Loucy (cell line): ENCODE measurements at regions not wholly inside any gene's neighbourhood (a gene's known extent, or its start where the extent isn't known, plus 50 kb on each side); places are given as distances from the start of the nearest gene placed in this dataset.

Source experiments
- H2AFZ ChIP-seq: fragments of 200-600 bp; sonication (generic); 2 replicates; pipeline ENCODE4 v1.6.0; 2016; ENCODE audit warnings: antibody characterized with exemption, mild to moderate bottlenecking, low read length, moderate library complexity
- H3F3A ChIP-seq: fragments of 200-600 bp; 2 replicates; pipeline ENCODE4 v1.6.0; 2016; ENCODE audit warnings: antibody characterized with exemption, low read depth, mild to moderate bottlenecking
- H3K27me3 ChIP-seq: fragments of 200-600 bp; sonication (generic); 2 replicates; pipeline ENCODE4 v1.6.1; 2014; ENCODE audit warnings: low read length, mild to moderate bottlenecking; ENCODE audit not compliant: insufficient read depth, poor library complexity, severe bottlenecking
- H3K36me3 ChIP-seq: fragments of 200-600 bp; sonication (generic); 2 replicates; pipeline ENCODE4 v1.6.1; 2016; ENCODE audit warnings: low read length; ENCODE audit not compliant: insufficient read depth
- H3K4me1 ChIP-seq: fragments of 200-600 bp; sonication (generic); 2 replicates; pipeline ENCODE4 v1.5.1; 2014; ENCODE audit warnings: low read length, mild to moderate bottlenecking; ENCODE audit not compliant: insufficient read depth, poor library complexity, severe bottlenecking
- H3K4me2 ChIP-seq: fragments of 200-600 bp; sonication (generic); 2 replicates; pipeline ENCODE4 v1.6.0; 2014; ENCODE audit warnings: antibody characterized with exemption, low read length, low read depth, mild to moderate bottlenecking; ENCODE audit not compliant: poor library complexity, severe bottlenecking
- H3K4me3 ChIP-seq: fragments of 200-600 bp; sonication (generic); 2 replicates; pipeline ENCODE4 v1.5.1; 2014; ENCODE audit warnings: low read length, mild to moderate bottlenecking, mixed read lengths; ENCODE audit not compliant: poor library complexity, severe bottlenecking
- H3K79me2 ChIP-seq: fragments of 200-600 bp; sonication (generic); 2 replicates; pipeline ENCODE4 v1.6.1; 2014; ENCODE audit warnings: low read length; ENCODE audit not compliant: insufficient read depth
- H3K9ac ChIP-seq: fragments of 200-600 bp; sonication (generic); 2 replicates; pipeline ENCODE4 v1.6.0; 2014; ENCODE audit warnings: mild to moderate bottlenecking, low read depth, low read length, moderate library complexity; ENCODE audit not compliant: poor library complexity, severe bottlenecking
- H3K9me2 ChIP-seq: fragments of 200-600 bp; sonication (generic); replicated peaks from 2 replicates; pipeline ENCODE4 v1.6.1; 2016; ENCODE audit warnings: low read depth, low read length, mixed read lengths
- H3K9me3 ChIP-seq: fragments of 200-600 bp; sonication (generic); 2 replicates; pipeline ENCODE4 v1.6.1; 2014; ENCODE audit warnings: mild to moderate bottlenecking, antibody characterized with exemption, low read length, low read depth; ENCODE audit not compliant: insufficient read depth
- H4K20me1 ChIP-seq: fragments of 200-600 bp; sonication (generic); 2 replicates; pipeline ENCODE4 v1.6.0; 2014; ENCODE audit warnings: antibody characterized with exemption, low read length, mild to moderate bottlenecking; ENCODE audit not compliant: insufficient read depth, poor library complexity, severe bottlenecking
- EZH2phosphoT487 ChIP-seq: fragments of 200-600 bp; IDR thresholded peaks from 2 replicates; pipeline ENCODE4 v1.6.1; 2018; ENCODE audit warnings: antibody characterized with exemption, mild to moderate bottlenecking, moderate library complexity, borderline replicate concordance
- TF ChIP-seq, protein P1 (sequence below): fragments of 200-600 bp; sonication (generic); conservative IDR thresholded peaks from 2 replicates; pipeline ENCODE4 v1.5.1; 2014; ENCODE audit warnings: mild to moderate bottlenecking, antibody characterized with exemption, low read length

GRCh38 chr6:48525849-48526248 lies 414.9 kb upstream of the PTCHD4 start:
- no peak overlapping the region for H3K4me2 ChIP-seq
- no peaks in the 10 kb centered on the region for H3K9me2 ChIP-seq
- no peak for TF ChIP-seq EZH2phosphoT487
- TF ChIP-seq, protein P1, sequence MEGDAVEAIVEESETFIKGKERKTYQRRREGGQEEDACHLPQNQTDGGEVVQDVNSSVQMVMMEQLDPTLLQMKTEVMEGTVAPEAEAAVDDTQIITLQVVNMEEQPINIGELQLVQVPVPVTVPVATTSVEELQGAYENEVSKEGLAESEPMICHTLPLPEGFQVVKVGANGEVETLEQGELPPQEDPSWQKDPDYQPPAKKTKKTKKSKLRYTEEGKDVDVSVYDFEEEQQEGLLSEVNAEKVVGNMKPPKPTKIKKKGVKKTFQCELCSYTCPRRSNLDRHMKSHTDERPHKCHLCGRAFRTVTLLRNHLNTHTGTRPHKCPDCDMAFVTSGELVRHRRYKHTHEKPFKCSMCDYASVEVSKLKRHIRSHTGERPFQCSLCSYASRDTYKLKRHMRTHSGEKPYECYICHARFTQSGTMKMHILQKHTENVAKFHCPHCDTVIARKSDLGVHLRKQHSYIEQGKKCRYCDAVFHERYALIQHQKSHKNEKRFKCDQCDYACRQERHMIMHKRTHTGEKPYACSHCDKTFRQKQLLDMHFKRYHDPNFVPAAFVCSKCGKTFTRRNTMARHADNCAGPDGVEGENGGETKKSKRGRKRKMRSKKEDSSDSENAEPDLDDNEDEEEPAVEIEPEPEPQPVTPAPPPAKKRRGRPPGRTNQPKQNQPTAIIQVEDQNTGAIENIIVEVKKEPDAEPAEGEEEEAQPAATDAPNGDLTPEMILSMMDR: no peak

GRCh38 chr6:48520951-48521350 lies 410.0 kb upstream of the PTCHD4 start:
- no peak overlapping the region for H3K4me2 ChIP-seq
- no peaks in the 10 kb centered on the region for H3K79me2 ChIP-seq
- no peaks in the 10 kb centered on the region for H3K27me3 ChIP-seq
- no peaks in the 10 kb centered on the region for H3F3A ChIP-seq
- no peak overlapping the region for H3K4me3 ChIP-seq
- no peaks in the 10 kb centered on the region for H3K4me1 ChIP-seq
- no peaks in the 10 kb centered on the region for H4K20me1 ChIP-seq
- no peak for TF ChIP-seq EZH2phosphoT487
- TF ChIP-seq, protein P1: no peak
- H2AFZ ChIP-seq: no peak overlapping the region
- H3K9me3 ChIP-seq: no peaks in the 10 kb centered on the region
- H3K9me2 ChIP-seq: no peaks in the 10 kb centered on the region
- H3K9ac ChIP-seq: no peak overlapping the region
- no peaks in the 10 kb centered on the region for H3K36me3 ChIP-seq

More at GRCh38 chr6:48525849-48526248, 414.9 kb upstream of the PTCHD4 start:
- H2AFZ ChIP-seq: no peak overlapping the region
- H3K27me3 ChIP-seq: no peaks in the 10 kb centered on the region
- H3K9me3 ChIP-seq: no peaks in the 10 kb centered on the region
- no peaks in the 10 kb centered on the region for H3K79me2 ChIP-seq
- H3K4me3 ChIP-seq: no peak overlapping the region
- H3K9ac ChIP-seq: no peak overlapping the region
- H3K4me1 ChIP-seq: peaks cover 6% of the 10 kb centered on the region
- H3K36me3 ChIP-seq: no peaks in the 10 kb centered on the region
- no peaks in the 10 kb centered on the region for H3F3A ChIP-seq
- H4K20me1 ChIP-seq: no peaks in the 10 kb centered on the region

DNA sequence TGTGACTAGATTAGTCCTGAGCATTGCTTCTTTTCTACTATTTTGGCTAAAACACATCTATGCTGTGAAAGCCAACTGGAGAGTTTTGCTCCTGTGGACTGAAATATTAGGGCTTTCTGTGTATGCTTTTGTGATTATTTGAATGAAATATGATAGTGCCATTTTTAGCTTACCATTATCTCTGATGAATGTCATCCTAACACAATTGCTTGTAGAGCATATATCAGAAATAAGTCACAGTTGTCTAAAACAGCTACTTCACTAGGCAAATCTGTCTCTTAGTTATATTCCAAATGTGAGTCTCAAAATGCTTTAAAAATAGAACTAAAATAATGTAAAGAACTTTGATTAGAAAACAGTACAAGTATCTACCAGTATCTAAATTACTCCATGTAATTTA lies 401.4 kb upstream of the PTCHD4 start:
- H3K79me2 ChIP-seq: no peaks in the 10 kb centered on the region
- H2AFZ ChIP-seq: no peak overlapping the region
- no peak overlapping the region for H3K4me2 ChIP-seq
- no peaks in the 10 kb centered on the region for H3K9me2 ChIP-seq
- H3K4me1 ChIP-seq: no peaks in the 10 kb centered on the region
- H3K9me3 ChIP-seq: no peaks in the 10 kb centered on the region
- H3K27me3 ChIP-seq: no peaks in the 10 kb centered on the region
- H4K20me1 ChIP-seq: no peaks in the 10 kb centered on the region
- TF ChIP-seq EZH2phosphoT487: no peak
- TF ChIP-seq, protein P1: no peak
- H3F3A ChIP-seq: no peaks in the 10 kb centered on the region
- H3K4me3 ChIP-seq: no peak overlapping the region
- no peaks in the 10 kb centered on the region for H3K36me3 ChIP-seq
- H3K9ac ChIP-seq: no peak overlapping the region
